HG03139 (cell line): ENCODE measurements at regions not wholly inside any gene's neighbourhood (a gene's known extent, or its start where the extent isn't known, plus 50 kb on each side); places are given as distances from the start of the nearest gene placed in this dataset.
"Not testable (repeated sequence)": the region's sequence is repeated elsewhere in the genome, so short reads cannot be mapped to it uniquely, and the experiment has no call there.

Source experiments
- ATAC-seq: cut with Tn5 transposase; IDR thresholded peaks from one replicate; pipeline ENCODE4 v1.9.1; 2021; ENCODE audit not compliant: unreplicated experiment

- not testable (repeated sequence) for ATAC-seq
Measured at GRCh38 chr3:18693588-18694329, 268.6 kb upstream of the SATB1 start.

GRCh38 chr3:18687286-18687685 lies 262.1 kb upstream of the SATB1 start:
- no peak for ATAC-seq

- no peak for ATAC-seq
Measured at GRCh38 chr3:18683900-18684299, 258.8 kb upstream of the SATB1 start.

GRCh38 chr3:18681818-18682345 lies 256.7 kb upstream of the SATB1 start:
- no peak for ATAC-seq

GRCh38 chr3:18680758-18681157 lies 255.6 kb upstream of the SATB1 start:
- no peak for ATAC-seq

GRCh38 chr3:18679238-18679637 lies 254.1 kb upstream of the SATB1 start:
- ATAC-seq, result no peak

- no peak for ATAC-seq
Measured at GRCh38 chr3:18675197-18675596, 250.1 kb upstream of the SATB1 start.

- no peak for ATAC-seq
Measured at GRCh38 chr3:18672561-18672960, 247.4 kb upstream of the SATB1 start.

GRCh38 chr3:18670759-18671158 lies 245.6 kb upstream of the SATB1 start:
- ATAC-seq, result no peak

- no peak for ATAC-seq
Measured at GRCh38 chr3:18669374-18669773, 244.2 kb upstream of the SATB1 start.

- no peak for ATAC-seq
Measured at GRCh38 chr3:18667552-18667951, 242.4 kb upstream of the SATB1 start.

GRCh38 chr3:18666655-18667054 lies 241.5 kb upstream of the SATB1 start:
- no peak for ATAC-seq

GRCh38 chr3:18660059-18660458 lies 234.9 kb upstream of the SATB1 start:
- no peak for ATAC-seq

GRCh38 chr3:18657858-18658820 lies 233.0 kb upstream of the SATB1 start:
- no peak for ATAC-seq

GRCh38 chr3:18656866-18657265 lies 231.7 kb upstream of the SATB1 start:
- ATAC-seq, result no peak

- ATAC-seq, result no peak
Measured at GRCh38 chr3:18656410-18656809, 231.3 kb upstream of the SATB1 start.

- ATAC-seq, result no peak
Measured at GRCh38 chr3:18655827-18656226, 230.7 kb upstream of the SATB1 start.

- no peak for ATAC-seq
Measured at GRCh38 chr3:18652781-18653180, 227.6 kb upstream of the SATB1 start.

- ATAC-seq, result no peak
Measured at GRCh38 chr3:18650731-18651130, 225.6 kb upstream of the SATB1 start.

- peak; percentile 83 for ATAC-seq
Measured at GRCh38 chr3:18649666-18650363, 224.7 kb upstream of the SATB1 start.

GRCh38 chr3:18648868-18649462 lies 223.8 kb upstream of the SATB1 start:
- ATAC-seq, result no peak
